PC-9 (cell line): ENCODE measurements at regions not wholly inside any gene's neighbourhood (a gene's known extent, or its start where the extent isn't known, plus 50 kb on each side); places are given as distances from the start of the nearest gene placed in this dataset.

Experiments
- BruUV-seq: library from RNA; stranded (reverse); fragments of 400-500 nt; replicated peaks from 2 replicates; lab custom pipeline; 2021; lab: Mats Ljungman, UMichigan
- CTCF ChIA-PET: fragments of 300-600 bp; sonication (Branson Sonifier 250); formaldehyde crosslinking; loops from one replicate; lab custom pipeline; 2022; ENCODE audit warnings: antibody characterized with exemption; lab: Charles Lee
- POLR2A ChIA-PET: fragments of 300-600 bp; sonication (Branson Sonifier 250); formaldehyde crosslinking; loops from one replicate; lab custom pipeline; 2022; ENCODE audit warnings: antibody characterized with exemption; ENCODE audit not compliant: unreplicated experiment; lab: Charles Lee
- DNase-seq, 2 experiments: peaks; one replicate each; pipeline versions ENCODE4 v3.0.0 to v3.0.0-alpha.2; 2015 to 2022; ENCODE audit warnings: mixed read lengths in 1 of 2
- H2AFZ ChIP-seq: fragments of 200-600 bp; sonication (generic); 2 replicates; pipeline ENCODE4 v1.8.1; 2017; ENCODE audit warnings: antibody characterized with exemption
- H3F3A ChIP-seq: fragments of 200-600 bp; sonication (generic); 2 replicates; pipeline ENCODE4 v1.8.1; 2017; ENCODE audit warnings: antibody characterized with exemption, mild to moderate bottlenecking, low read depth; ENCODE audit not compliant: insufficient read depth
- H3K27ac ChIP-seq: fragments of 200-600 bp; sonication (generic); 2 replicates; pipeline ENCODE4 v1.6.1; 2016; ENCODE audit warnings: mixed run types
- H3K27me3 ChIP-seq: fragments of 200-600 bp; sonication (generic); 2 replicates; pipeline ENCODE4 v1.6.1; 2016; ENCODE audit warnings: low read depth, mixed run types; ENCODE audit not compliant: insufficient read depth
- H3K36me3 ChIP-seq: fragments of 200-600 bp; sonication (generic); 2 replicates; pipeline ENCODE4 v1.6.1; 2016; ENCODE audit warnings: low read depth, mixed run types
- H3K4me1 ChIP-seq: fragments of 200-600 bp; sonication (generic); replicated peaks from 2 replicates; pipeline ENCODE4 v1.6.1; 2016; ENCODE audit warnings: mixed run types; ENCODE audit not compliant: insufficient read depth
- H3K4me2 ChIP-seq: fragments of 200-600 bp; sonication (generic); 2 replicates; pipeline ENCODE4 v1.6.1; 2017; ENCODE audit warnings: mixed run types
- H3K4me3 ChIP-seq: fragments of 200-600 bp; sonication (generic); 2 replicates; pipeline ENCODE4 v1.6.1; 2016; ENCODE audit warnings: mixed run types
- H3K79me2 ChIP-seq: fragments of 200-600 bp; sonication (generic); 2 replicates; pipeline ENCODE4 v1.6.1; 2017; ENCODE audit warnings: low read depth, mixed run types
- H3K9me2 ChIP-seq: fragments of 200-600 bp; sonication (generic); 2 replicates; pipeline ENCODE4 v1.8.1; 2017; ENCODE audit warnings: mild to moderate bottlenecking; ENCODE audit not compliant: insufficient read depth
- H3K9me3 ChIP-seq: fragments of 200-600 bp; sonication (generic); 2 replicates; pipeline ENCODE4 v1.8.1; 2016; ENCODE audit warnings: low read depth; ENCODE audit not compliant: insufficient read depth
- H4K20me1 ChIP-seq: fragments of 200-600 bp; sonication (generic); 2 replicates; pipeline ENCODE4 v1.8.1; 2017; ENCODE audit not compliant: insufficient read depth
- CTCF ChIP-seq: fragments of 200-600 bp; sonication (generic); conservative IDR thresholded peaks from 2 replicates; pipeline ENCODE4 v1.6.1; 2017; ENCODE audit warnings: mixed run types, antibody characterized with exemption, mild to moderate bottlenecking, moderate library complexity
- EZH2 ChIP-seq: fragments of 200-600 bp; sonication (generic); IDR thresholded peaks from 2 replicates; pipeline ENCODE4 v1.8.0; 2017; ENCODE audit warnings: antibody characterized with exemption, low read depth
- intact Hi-C: fragments of 100-400 bp; cut with micrococcal nuclease; formaldehyde crosslinking; loops from one replicate; pipeline ENCODE4 v1.10.0; 2022; ENCODE audit not compliant: unreplicated experiment

- intact Hi-C loops: no loop called here
- no TSS peak for BruUV-seq
- no peak overlapping the region for H3K27ac ChIP-seq
- H3K4me2 ChIP-seq: no peak overlapping the region
- no peaks in the 10 kb centered on the region for H3K9me2 ChIP-seq
- H3K36me3 ChIP-seq: no peaks in the 10 kb centered on the region
- no peak for DNase-seq
- TF ChIP-seq EZH2 (no peak), CTCF (no peak)
- no peaks in the 10 kb centered on the region for H3K9me3 ChIP-seq
- no peaks in the 10 kb centered on the region for H3K27me3 ChIP-seq
- no peak overlapping the region for H3K4me3 ChIP-seq
- H3K4me1 ChIP-seq: no peaks in the 10 kb centered on the region
- no peaks in the 10 kb centered on the region for H3K79me2 ChIP-seq
- H2AFZ ChIP-seq: no peak overlapping the region
- no peaks in the 10 kb centered on the region for H4K20me1 ChIP-seq
- no peaks in the 10 kb centered on the region for H3F3A ChIP-seq
- POLR2A ChIA-PET: no interaction called here
- CTCF ChIA-PET: no interaction called here
Observed at GRCh38 chr13:72150502-72150901, 283.5 kb upstream of the DACH1 start.

- no peaks in the 10 kb centered on the region for H3K79me2 ChIP-seq
- H2AFZ ChIP-seq: no peak overlapping the region
- BruUV-seq: no TSS peak
- H4K20me1 ChIP-seq: no peaks in the 10 kb centered on the region
- intact Hi-C loops: no loop called here
- H3K4me1 ChIP-seq: no peaks in the 10 kb centered on the region
- ChIA-PET CTCF (no interaction called here), POLR2A (no interaction called here)
- no peaks in the 10 kb centered on the region for H3K9me2 ChIP-seq
- no peak for DNase-seq
- no peak overlapping the region for H3K4me2 ChIP-seq
- TF ChIP-seq CTCF: no peak
- TF ChIP-seq EZH2: no peak
- H3F3A ChIP-seq: no peaks in the 10 kb centered on the region
- no peaks in the 10 kb centered on the region for H3K27me3 ChIP-seq
- H3K4me3 ChIP-seq: no peak overlapping the region
- H3K9me3 ChIP-seq: no peaks in the 10 kb centered on the region
- H3K36me3 ChIP-seq: no peaks in the 10 kb centered on the region
- no peak overlapping the region for H3K27ac ChIP-seq
Observed at GRCh38 chr13:72149701-72150100, 282.7 kb upstream of the DACH1 start.

- BruUV-seq: no TSS peak
- Histone ChIP-seq H3K36me3 (no peaks in the 10 kb centered on the region), H3K27ac (no peak overlapping the region), H3K4me1 (no peaks in the 10 kb centered on the region), H3K79me2 (no peaks in the 10 kb centered on the region), H3K4me2 (no peak overlapping the region), H3K9me2 (no peaks in the 10 kb centered on the region), H3K27me3 (no peaks in the 10 kb centered on the region), H3K9me3 (no peaks in the 10 kb centered on the region), H2AFZ (no peak overlapping the region), H4K20me1 (no peaks in the 10 kb centered on the region), H3K4me3 (no peak overlapping the region), H3F3A (no peaks in the 10 kb centered on the region)
- ChIA-PET POLR2A (no interaction called here), CTCF (no interaction called here)
- intact Hi-C loops: no loop called here
- no peak for TF ChIP-seq EZH2
- TF ChIP-seq CTCF: no peak
- DNase-seq: no peak
Observed at GRCh38 chr13:72146816-72147215, 279.8 kb upstream of the DACH1 start.
